RWPE1 (cell line): ENCODE measurements at regions not wholly inside any gene's neighbourhood (a gene's known extent, or its start where the extent isn't known, plus 50 kb on each side); places are given as distances from the start of the nearest gene placed in this dataset.
"Not testable (repeated sequence)": the region's sequence is repeated elsewhere in the genome, so short reads cannot be mapped to it uniquely, and the experiment has no call there.

ENCODE experiments used
- CTCF ChIA-PET: fragments of 350-600 bp; sonication (Branson Sonifier 250); formaldehyde crosslinking; extraction: SDS; loops from one replicate; lab custom pipeline; 2021; lab: Yijun Ruan, JAX
- POLR2A ChIA-PET: fragments of 400-600 bp; formaldehyde crosslinking; extraction: SDS; loops from one replicate; lab custom pipeline; 2020; ENCODE audit warnings: antibody characterized with exemption; ENCODE audit not compliant: low non-redundant PET; lab: Yijun Ruan, JAX
- DNase-seq: peaks from one replicate; pipeline ENCODE4 v3.0.0; 2012; ENCODE audit warnings: low spot score
- H3K27ac ChIP-seq: fragments of 450-650 bp; 2 replicates; pipeline ENCODE4 v1.5.1; 2017
- CTCF ChIP-seq: fragments of 450-650 bp; conservative IDR thresholded peaks from 2 replicates; pipeline ENCODE4 v1.5.1; 2017; ENCODE audit warnings: low read depth, mild to moderate bottlenecking

- no peak for DNase-seq
- ChIA-PET CTCF (interaction anchor here (0.6 kb wide), 1 partner anchor 315 kb away, joined by 3 read pairs; no protein-coding TSS in a partner anchor), POLR2A (no interaction called here)
- H3K27ac ChIP-seq = no peak overlapping the region
- no peak for TF ChIP-seq CTCF
These were observed 366.4 kb downstream of the RAP2B start for GRCh38 chr3:153528473-153528872.

GRCh38 chr3:153539263-153539662 lies 377.2 kb downstream of the RAP2B start:
- ChIA-PET POLR2A (no interaction called here), CTCF (no interaction called here)
- no peak for DNase-seq
- no peak overlapping the region for H3K27ac ChIP-seq
- no peak for TF ChIP-seq CTCF

- H3K27ac ChIP-seq = no peak overlapping the region
- no peak for DNase-seq
- CTCF ChIA-PET = interaction anchor here (0.7 kb wide), 1 partner anchor 382 kb away, joined by 4 read pairs; no protein-coding TSS in a partner anchor
- TF ChIP-seq CTCF = no peak
- POLR2A ChIA-PET = no interaction called here
These were observed 383.4 kb downstream of the RAP2B start for GRCh38 chr3:153545471-153545870.

- DNase-seq = no peak
- H3K27ac ChIP-seq = no peak overlapping the region
- CTCF ChIA-PET = interaction anchor here (0.7 kb wide), 1 partner anchor 13 kb away, joined by 3 read pairs; no protein-coding TSS in a partner anchor
- no peak for TF ChIP-seq CTCF
- POLR2A ChIA-PET = no interaction called here
These were observed 385.9 kb downstream of the RAP2B start for GRCh38 chr3:153547970-153548369.

GRCh38 chr3:153549686-153550085 lies 387.7 kb downstream of the RAP2B start:
- POLR2A ChIA-PET, H3K27ac ChIP-seq, DNase-seq, CTCF ChIA-PET: not testable (repeated sequence)

- ChIA-PET CTCF (no interaction called here), POLR2A (no interaction called here)
- no peak for TF ChIP-seq CTCF
- H3K27ac ChIP-seq = no peak overlapping the region
- DNase-seq = no peak
These were observed 389.7 kb downstream of the RAP2B start for GRCh38 chr3:153551536-153552285.
